ENCODE measurements at regions not wholly inside any gene's neighbourhood (a gene's known extent, or its start where the extent isn't known, plus 50 kb on each side); places are given as distances from the start of the nearest gene placed in this dataset.
A peak's percentile ranks its signal among the peaks of the same experiment; 100 is the strongest.

GRCh38 chr2:42969231-42970150, 177.1 kb upstream of the HAAO start:
- DNase-seq = no peak

- DNase-seq = no peak
Measured at GRCh38 chr2:42967959-42968674, 175.7 kb upstream of the HAAO start.

GRCh38 chr2:42965910-42966309, 173.5 kb upstream of the HAAO start:
- DNase-seq = no peak

GRCh38 chr2:42965196-42965595, 172.8 kb upstream of the HAAO start:
- no peak for DNase-seq

GRCh38 chr2:42964439-42965083, 172.2 kb upstream of the HAAO start:
- DNase-seq = no peak

GRCh38 chr2:42963452-42964068, 171.2 kb upstream of the HAAO start:
- DNase-seq = no peak

- no peak for DNase-seq
Measured at GRCh38 chr2:42962508-42962953, 170.1 kb upstream of the HAAO start.

- DNase-seq = no peak
Measured at GRCh38 chr2:42961961-42962360, 169.6 kb upstream of the HAAO start.

GRCh38 chr2:42961385-42961811, 169.0 kb upstream of the HAAO start:
- DNase-seq = no peak

- no peak for DNase-seq
Measured at GRCh38 chr2:42960842-42961180, 168.4 kb upstream of the HAAO start.

- no peak for DNase-seq
Measured at GRCh38 chr2:42960002-42960841, 167.8 kb upstream of the HAAO start.

- DNase-seq = no peak
Measured at GRCh38 chr2:42959234-42960001, 167.0 kb upstream of the HAAO start.

GRCh38 chr2:42958741-42959233, 166.4 kb upstream of the HAAO start:
- no peak for DNase-seq

- DNase-seq = no peak
Measured at GRCh38 chr2:42957861-42958301, 165.5 kb upstream of the HAAO start.

- DNase-seq = no peak
Measured at GRCh38 chr2:42957109-42957860, 164.9 kb upstream of the HAAO start.

GRCh38 chr2:42954227-42954962, 162.0 kb upstream of the HAAO start:
- no peak for DNase-seq

- DNase-seq = peak; percentile 37
Measured at GRCh38 chr2:42953216-42953615, 160.8 kb upstream of the HAAO start.

GRCh38 chr2:42951263-42951938, 159.0 kb upstream of the HAAO start:
- DNase-seq = no peak

GRCh38 chr2:42949125-42949524, 156.7 kb upstream of the HAAO start:
- DNase-seq = no peak

Data from NCI-H2107 (cell line).